NCI-H2196 treated with DMSO at 0.1 percent for 48 hours (cell line): ENCODE measurements at regions not wholly inside any gene's neighbourhood (a gene's known extent, or its start where the extent isn't known, plus 50 kb on each side); places are given as distances from the start of the nearest gene placed in this dataset.
A peak's percentile ranks its signal among the peaks of the same experiment; 100 is the strongest.
"Not testable (repeated sequence)": the region's sequence is repeated elsewhere in the genome, so short reads cannot be mapped to it uniquely, and the experiment has no call there.

Source experiments
- DNase-seq: peaks from one replicate; lab custom pipeline; 2025; ENCODE audit not compliant: unreplicated experiment; lab: John Stamatoyannopoulos, UW

DNA sequence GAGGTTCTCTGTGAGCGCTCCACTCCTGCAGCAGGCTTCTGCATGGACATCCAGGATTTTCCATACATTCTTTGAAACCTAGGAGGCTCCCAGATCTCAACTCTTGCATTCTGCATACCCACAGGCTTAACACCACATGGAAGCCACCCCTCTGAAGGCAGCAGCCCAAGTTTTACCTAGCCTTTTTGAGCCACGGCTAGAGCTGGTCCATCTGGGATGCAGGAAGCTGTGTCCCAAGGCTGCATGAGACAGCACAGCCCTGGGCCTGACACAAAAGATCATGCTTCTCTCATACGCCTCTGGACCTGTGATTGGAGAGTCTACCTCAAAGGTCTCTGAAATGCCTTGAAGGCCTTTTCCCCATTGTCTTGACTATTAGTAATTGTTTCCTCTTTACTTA is 53.6 kb upstream of the RPRM start:
- no peak for DNase-seq

DNA sequence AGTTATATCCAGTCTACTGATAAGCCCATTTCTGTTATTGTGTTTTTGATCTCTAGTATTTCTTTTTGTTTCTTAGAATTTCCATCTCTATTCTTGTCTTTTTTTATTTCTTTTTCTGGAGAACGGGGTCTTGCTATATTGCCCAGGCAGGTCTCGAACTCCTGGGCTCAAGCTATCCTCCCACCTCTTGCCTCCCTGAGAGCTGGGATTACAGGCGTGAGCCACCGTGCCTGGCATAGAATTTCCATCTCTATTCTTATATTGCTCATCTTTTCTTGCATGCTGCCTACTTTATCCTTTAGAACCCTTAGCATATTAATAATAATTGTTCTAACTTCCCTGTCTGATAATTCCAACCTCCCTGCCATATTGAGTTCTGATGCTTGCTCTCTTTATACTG is 55.2 kb upstream of the RPRM start:
- not testable (repeated sequence) for DNase-seq

DNA sequence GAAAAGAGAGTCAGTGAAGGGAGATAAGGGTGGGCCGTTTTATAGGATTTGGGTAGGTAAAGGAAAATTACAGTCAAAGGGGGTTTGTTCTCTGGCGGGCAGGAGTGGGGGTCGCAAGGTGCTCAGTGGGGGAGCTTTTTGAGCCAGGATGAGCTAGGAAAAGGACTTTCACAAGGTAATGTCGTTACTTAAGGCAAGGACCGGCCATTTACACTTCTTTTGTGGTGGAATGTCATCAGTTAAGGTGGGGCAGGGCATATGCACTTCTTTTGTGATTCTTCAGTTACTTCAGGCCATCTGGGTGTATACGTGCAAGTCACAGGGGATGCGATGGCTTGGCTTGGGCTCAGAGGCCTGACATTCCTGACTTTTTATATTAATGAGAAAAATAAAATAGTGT is 56.0 kb upstream of the RPRM start:
- DNase-seq = not testable (repeated sequence)

DNA sequence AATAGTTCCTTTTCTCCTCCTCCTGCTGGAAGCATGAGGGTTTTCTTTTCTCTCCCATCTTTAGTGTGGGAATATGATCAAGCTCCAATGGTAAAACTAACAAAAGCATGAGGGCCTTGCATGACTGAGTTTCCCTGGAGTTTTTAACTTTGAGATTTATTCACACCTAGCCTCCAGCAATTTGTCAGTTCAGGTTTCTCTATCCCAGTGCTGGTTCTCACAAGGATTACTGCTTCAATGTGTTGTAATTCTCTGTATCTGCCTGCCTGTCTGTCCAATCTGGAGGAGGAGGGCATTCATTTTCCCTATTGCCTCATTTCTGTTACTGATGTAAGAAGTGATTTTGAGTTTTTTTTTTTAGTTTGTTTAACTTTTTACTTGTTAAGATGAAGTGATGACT is 57.6 kb upstream of the RPRM start:
- DNase-seq = no peak

DNA sequence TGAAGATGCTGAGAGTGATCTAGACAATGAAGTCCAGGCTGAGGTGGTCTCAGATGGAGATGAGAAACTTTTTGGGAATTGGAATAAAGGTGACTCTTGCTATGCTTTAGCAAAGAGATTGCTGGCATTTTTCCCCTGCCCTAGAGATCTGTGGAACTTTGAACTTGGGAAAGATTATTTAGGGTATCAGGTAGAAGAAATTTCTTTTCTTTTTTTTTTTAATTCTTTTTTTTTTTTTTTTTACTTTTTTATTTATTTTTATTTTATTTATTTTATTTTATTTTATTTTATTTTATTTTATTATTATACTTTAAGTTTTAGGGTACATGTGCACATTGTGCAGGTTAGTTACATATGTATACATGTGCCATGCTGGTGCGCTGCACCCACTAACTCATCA is 59.5 kb upstream of the RPRM start:
- not testable (repeated sequence) for DNase-seq

DNA sequence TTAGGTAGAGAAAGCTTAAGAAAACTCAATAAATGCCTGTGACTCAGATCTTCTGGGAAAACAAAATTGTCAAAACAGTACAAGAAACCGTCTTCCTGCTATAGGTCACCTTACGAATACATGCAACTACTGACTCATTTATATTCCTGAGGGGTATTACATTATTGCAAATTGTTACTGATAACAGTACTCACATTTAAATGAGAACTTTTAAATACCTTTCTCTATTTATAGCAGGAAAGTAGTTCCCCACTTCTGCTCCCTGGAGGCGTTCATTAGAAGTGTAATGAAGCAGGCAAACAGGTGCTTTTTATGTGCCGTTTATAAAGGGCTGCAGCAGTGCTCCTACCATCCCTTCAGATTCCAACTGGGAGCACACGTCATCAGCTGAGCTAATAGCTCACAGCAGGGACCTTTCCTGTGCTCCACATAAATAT is 65.1 kb upstream of the RPRM start:
- DNase-seq = no peak

DNA sequence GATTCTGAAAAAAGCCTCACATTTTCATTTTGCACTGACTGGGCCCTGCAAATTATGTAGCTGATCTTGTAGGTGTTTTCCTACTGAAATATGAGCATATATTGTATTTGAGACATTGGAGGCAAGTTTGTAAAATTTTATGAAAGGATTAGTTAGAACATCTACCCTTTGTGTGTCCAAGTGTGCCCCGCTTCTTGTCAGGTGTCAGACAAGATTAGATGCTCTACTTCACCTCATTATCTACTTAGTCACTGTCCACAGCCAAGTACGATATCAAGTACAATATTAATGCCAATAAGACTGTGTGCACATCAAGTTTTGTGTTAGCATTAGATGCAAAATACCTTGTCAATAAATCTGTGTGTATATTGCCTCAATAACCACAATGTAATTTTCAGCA is 67.8 kb upstream of the RPRM start:
- DNase-seq = no peak

DNA sequence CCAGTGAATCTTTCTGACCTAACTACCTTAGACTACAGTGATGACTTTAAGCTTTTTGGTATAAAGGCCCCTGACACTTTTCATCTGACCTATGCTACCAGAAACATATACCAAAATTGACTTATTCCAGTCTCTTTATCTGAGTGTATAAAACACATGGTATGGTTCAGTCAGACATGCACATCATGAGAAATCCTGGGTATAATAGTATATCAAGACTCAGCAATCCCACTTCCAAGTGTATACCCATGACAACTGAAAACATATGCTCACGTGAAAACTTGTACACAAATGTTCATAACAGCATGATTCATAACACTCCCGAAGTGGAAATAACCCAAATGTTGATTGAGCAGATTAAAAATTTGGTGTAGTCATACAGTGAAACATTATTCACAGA is 70.0 kb upstream of the RPRM start:
- no peak for DNase-seq

DNA sequence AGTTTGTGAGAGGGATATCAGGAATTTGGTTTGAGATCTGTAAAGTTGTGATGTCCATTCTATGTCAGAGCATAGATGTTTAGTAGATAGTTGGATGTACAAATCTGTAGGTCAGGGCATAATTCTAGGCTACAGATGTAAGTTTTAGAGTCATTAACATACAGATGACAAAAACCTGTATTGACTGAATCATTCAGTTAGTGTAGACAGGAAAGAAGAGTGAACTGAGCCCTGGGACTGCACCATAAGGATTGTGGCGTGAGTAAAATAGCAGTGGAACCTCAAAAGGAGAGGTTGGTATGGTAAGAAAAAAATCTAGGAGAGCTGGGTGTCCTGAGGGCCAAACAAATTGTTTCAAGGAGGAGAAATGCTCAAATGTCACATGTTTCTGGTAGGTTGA is 73.1 kb upstream of the RPRM start:
- DNase-seq = no peak

DNA sequence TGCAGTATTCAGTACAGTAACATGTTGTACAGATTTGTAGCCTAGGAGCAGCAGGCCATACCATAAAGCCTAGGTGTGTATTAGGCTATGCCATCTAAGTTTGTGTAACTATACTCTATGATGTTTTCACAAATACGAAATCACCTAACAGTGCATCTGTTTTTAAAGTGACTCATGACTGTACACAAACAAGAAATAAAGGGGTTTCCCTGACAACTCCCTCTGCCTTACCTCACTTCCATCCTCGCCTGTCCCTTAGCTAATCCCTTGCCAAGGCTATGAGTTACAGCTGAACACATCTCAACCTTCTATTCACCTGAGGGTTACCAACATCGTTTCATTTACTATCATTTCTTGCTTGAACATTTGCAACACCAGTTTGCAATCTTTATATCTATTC is 78.6 kb upstream of the RPRM start:
- DNase-seq = no peak

DNA sequence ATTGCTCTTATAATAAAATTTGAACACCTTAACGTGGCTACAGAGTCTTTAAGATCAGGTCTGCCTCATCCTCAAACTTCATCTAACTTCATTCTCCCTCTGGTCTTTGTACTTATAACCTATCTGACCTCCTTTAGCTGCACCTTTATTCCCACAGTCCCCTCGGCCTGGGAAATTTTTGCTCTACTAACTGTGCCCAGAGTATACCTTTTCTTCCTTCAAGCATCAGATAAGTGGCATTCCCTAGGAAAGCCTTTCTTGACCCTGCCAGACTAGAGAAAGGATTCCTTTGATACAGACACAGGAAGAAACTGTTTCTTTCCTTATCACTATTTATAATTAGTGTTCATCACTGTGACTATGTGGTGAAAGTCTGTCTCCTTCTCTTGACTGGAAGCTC is 79.2 kb upstream of the RPRM start:
- no peak for DNase-seq

DNA sequence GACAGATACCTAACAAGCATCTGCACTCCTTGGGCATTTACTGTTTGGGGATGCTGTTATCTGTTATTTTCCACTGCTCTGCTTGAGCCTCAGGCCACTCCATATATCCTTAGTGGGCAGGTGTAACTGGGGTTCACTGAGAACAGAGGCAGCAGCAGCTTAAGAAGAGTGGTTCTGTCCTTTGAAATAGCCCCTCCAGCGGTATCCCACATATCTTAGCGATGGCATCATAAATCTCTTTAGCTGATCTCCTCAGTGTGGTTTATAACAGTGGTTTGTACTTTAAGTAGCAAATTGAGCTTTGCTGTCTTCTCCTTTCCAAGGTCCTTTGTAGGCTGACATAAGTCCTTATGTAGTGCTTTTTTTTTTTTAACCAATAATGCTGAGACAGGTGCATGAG is 79.7 kb upstream of the RPRM start:
- no peak for DNase-seq

DNA sequence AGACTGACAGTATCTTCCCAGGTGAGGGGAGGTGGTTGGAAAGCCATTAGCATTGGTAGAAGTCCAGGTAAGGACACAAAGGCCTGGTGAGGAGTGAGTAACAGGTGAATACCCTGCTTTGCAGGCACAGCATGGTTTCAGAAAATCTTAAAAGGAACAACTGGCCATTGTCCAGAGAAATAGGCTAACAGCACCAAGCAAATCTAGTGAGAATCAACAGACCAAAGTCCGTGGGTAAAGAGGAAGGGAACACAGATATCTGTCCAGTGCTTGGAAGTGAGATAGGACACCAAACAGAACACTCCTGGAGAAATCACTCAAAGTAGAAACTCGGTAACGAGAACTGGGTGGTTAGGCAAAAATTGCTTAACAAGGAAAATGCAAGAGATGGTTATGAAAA is 88.8 kb upstream of the RPRM start:
- DNase-seq = no peak

DNA sequence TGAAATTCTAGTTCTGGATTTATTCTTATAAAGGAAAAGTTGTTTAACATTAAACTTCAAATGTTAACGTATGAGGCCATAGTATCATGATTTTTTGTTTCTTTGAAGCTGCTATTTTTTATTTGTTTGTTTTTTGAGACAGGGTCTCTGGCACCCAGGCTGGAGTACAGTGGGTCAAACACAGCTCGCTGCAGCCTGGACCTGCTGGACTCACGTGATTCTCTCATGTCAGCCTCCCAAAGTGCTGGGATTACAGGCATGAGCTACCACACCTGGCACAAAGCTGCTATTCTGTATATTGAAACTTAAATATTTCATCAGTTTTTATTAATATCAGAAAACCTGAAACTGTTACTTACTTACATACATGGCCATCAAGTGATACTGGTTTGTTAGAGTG is 89.5 kb upstream of the RPRM start:
- DNase-seq = no peak

DNA sequence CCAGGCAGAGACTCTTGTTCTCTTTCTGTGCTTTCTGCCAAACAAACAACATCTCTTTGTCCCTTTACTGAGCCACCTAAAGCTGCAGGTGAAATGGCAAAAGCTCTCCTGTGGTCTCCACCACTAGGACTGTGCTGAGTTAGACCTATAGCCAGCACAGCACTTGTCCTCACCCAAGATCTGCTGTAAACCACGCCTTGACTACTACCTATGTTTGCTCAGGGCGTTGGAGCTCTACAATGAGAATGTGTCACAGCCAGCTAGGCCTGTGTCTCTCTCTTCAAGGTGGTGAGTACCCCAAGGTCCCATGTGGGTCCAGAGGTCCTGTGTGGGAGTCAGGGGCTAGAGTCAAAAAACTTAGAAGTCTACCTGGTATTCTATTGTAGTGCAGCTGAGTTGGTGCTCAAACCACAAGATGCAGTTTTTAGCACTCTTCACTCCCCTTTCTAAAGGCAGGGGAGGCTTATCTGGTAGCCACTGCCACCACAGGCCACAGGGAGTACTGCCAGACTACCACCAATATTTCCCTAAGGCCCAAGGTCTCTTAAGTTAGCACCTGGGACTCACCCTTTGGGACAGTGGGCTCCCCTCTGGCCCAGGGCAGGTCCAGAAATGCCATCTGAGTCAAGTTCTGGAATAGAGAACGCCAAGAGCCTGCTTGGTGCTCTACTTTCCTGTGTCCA is 96.8 kb upstream of the RPRM start:
- DNase-seq = no peak

DNA sequence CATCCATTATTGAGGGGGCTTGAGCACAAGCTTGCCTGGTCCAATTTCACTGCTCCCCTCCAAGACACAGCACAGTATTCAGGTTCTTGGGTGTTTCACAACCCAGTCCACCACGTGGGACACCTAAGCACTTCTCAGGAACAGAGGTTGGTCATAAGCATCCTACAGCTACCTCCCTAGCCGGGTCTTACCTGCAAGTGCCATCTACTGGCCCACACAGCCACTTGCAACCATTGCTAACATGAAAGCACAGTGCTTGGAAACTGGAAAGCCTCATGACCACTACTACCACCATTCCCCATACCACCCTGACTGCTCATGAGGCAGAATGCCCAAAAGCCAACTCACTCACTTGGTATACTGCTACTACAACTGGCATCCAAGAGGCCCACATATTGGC is 105.7 kb upstream of the RPRM start:
- DNase-seq = no peak

DNA sequence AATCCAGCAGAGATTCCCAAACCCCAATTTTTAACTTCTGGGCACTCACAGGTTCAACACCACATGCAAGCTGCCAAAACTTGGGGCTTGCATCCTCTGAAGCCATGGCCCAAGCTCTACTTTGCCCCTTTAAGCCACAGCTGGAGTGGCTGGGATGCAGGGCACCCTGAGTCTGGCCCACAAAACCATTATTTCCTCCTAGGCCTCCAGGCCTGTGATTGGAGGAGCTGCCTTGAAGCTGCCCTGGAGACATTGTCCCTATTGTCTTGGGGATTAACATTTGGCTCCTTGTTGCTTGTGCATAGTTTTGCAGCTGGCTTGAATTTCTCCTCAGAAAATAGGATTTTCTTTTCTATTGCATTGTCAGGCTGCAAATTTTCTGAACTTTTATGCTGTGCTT is 109.8 kb upstream of the RPRM start:
- no peak for DNase-seq

DNA sequence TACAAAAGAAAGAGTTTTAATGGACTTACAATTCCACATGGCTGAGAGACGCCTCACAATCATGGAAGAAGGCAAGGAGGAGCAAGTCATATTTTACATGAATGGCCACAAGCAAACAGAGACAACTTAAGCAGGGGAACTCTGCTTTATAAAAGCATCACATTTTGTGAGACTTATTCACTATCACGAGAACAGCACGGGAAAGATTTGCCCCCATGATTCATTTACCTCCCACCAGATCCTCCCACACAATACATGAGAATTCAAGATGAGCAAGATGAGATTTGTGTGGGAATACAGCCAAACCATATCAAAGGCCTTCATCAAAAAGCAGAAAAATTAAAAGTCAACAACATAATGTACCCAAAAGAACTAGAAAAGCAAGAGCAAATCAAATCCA is 111.0 kb upstream of the RPRM start:
- DNase-seq = no peak

DNA sequence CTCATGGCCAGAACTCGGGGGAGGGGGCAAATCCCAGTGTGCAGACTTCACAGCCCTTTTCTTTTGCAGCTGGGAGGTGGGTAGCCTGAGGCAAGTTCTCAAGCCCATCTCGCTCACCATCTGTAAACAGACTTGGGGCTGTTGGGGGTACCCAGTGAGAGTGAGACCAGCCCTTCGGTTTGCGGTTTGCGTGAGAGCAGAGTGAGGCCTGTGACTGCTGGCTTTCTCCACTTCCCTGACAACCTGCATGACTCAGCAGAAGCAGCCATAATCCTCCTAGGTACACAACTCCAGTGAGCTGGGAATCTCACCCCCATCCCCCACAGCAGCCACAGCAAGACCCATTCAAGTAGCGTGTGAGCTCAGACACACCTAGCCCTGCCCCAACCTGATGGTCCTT is 114.5 kb upstream of the RPRM start:
- not testable (repeated sequence) for DNase-seq

DNA sequence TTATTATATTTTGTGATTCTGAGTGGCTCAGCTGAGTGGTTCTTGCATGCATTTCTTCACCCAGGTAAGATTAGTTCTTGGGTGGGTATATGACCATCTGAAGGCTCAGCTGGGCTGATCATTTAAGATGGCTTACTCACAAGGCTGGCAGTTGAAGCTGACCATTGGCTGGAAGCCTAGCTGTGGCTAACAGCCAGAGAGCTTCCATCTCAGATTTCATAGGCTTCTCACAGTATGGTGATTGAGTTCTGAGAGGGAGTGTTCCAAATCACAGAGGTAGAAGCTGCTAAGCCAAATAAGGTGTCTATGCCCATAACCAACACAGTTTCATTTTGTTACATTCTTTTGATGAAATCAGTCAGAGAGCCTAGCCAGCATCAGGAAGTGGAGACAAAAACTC is 117.4 kb upstream of the RPRM start:
- peak; percentile 3 for DNase-seq

DNA sequence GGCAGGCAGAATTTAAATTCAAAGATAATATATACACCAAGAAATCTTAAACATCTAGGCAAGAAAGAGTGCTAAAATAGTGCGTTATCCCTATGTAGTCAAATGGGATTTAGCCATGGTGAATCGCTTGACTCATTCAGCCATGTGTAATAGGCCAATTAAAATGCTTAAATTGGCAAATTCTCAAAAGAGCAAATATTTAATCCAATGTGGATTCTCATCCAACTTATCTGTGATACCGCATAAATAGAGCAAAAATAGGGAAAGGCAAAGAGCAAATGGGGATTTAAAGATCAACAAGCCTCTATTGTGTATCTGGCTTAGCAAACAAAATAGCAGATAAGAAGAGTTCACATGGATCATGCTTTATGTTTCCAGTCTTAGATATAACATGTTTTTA is 123.2 kb upstream of the RPRM start:
- no peak for DNase-seq

DNA sequence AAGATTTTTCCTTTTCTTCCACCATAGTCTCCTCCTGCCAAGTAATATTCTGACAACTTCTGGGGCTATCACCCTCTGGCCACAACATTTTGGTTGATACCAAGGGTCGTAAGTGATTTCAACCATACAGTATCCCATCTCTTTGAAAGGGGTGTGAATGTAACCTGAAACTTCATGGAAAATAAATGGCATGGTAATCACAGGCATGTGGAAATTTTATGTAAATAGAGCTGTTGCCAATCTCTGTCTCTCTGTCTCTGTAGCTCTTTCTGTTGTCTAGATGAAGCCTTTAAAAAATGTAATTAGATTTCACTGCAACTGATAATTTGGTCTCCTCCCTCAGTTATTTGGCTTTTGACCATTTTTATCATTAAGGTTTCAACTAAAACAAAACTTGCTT is 125.6 kb upstream of the RPRM start:
- no peak for DNase-seq

DNA sequence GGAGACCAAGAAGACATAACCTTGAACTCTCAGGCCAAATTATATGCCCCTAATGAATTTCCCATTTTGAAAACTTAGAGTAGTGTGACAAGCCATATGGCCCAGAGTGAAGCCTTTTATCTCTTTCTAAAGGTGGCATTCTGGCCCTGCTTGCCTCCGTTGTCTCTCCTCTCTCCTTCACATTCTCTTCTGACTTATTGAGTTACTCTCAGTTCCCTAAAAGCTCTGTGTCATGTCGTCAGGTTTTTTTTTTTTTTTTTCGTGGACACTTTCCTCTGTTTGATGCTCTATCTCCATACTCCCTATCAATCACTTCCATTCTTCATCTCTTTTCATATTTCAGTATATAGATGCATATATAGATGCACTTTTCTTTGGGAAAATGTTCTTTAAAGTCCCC is 128.1 kb upstream of the RPRM start:
- DNase-seq = no peak

DNA sequence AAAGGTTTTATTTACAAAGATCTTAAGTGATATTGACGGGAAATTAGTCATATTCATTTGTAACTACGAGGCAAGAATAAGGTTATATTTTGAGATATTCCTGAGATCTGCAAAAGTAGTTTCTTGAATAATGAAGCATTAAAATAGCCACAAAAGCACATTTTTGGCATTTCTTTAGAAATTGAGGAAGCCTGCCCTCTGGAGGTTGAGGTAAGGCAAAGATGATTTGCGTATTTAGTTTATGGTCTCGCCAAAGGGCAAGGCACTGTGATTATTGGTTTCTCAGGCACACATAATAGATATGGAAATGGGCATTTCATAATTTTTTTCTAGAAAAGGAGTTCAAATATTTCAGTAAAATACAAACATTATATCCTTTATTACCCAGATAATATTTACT is 143.7 kb upstream of the RPRM start:
- DNase-seq = no peak
